Activated CD8-positive, alpha-beta T cell treated with anti-CD3 and anti-CD28 coated beads for 36 hours (primary cell): ENCODE measurements at regions not wholly inside any gene's neighbourhood (a gene's known extent, or its start where the extent isn't known, plus 50 kb on each side); places are given as distances from the start of the nearest gene placed in this dataset.

Source experiments
- ATAC-seq: fragments of 200-7000 bp; cut with Tn5 transposase; one replicate; pipeline ENCODE4 v1.10.0; 2021; ENCODE audit warnings: mild to moderate bottlenecking, moderate library complexity
- CTCF ChIA-PET: fragments of 350-600 bp; sonication (Branson Sonifier 250); formaldehyde crosslinking; loops from one replicate; lab custom pipeline; 2021; ENCODE audit warnings: antibody characterized with exemption; lab: Charles Lee
- POLR2A ChIA-PET: fragments of 350-600 bp; sonication (Branson Sonifier 250); formaldehyde crosslinking; loops from one replicate; lab custom pipeline; 2021; ENCODE audit warnings: antibody characterized with exemption; lab: Charles Lee
- DNase-seq: peaks from one replicate; pipeline ENCODE4 v3.0.0-alpha.2; 2020
- H3K27ac Mint-ChIP-seq: one replicate; pipeline ENCODE4 v1.8.0; 2021; ENCODE audit warnings: mild to moderate bottlenecking, mixed read lengths
- H3K27me3 Mint-ChIP-seq: one replicate; pipeline ENCODE4 v1.8.0; 2021; ENCODE audit warnings: mixed read lengths
- H3K36me3 Mint-ChIP-seq: one replicate; pipeline ENCODE4 v1.8.0; 2021; ENCODE audit warnings: low read depth, mixed read lengths
- H3K4me1 Mint-ChIP-seq: one replicate; pipeline ENCODE4 v1.8.0; 2021; ENCODE audit warnings: low read depth, mixed read lengths
- H3K4me3 Mint-ChIP-seq: one replicate; pipeline ENCODE4 v1.8.0; 2021; ENCODE audit warnings: mild to moderate bottlenecking, moderate library complexity, mixed read lengths
- H3K9me3 Mint-ChIP-seq: one replicate; pipeline ENCODE4 v1.8.0; 2021; ENCODE audit warnings: mixed read lengths
- CTCF ChIP-seq: fragments of 200-600 bp; IDR thresholded peaks from one replicate; pipeline ENCODE4 v1.8.0; 2022; ENCODE audit warnings: antibody characterized with exemption, mild to moderate bottlenecking
- intact Hi-C: fragments of 100-400 bp; cut with micrococcal nuclease; formaldehyde crosslinking; loops from one replicate; pipeline ENCODE4 v1.10.0; 2022

DNA sequence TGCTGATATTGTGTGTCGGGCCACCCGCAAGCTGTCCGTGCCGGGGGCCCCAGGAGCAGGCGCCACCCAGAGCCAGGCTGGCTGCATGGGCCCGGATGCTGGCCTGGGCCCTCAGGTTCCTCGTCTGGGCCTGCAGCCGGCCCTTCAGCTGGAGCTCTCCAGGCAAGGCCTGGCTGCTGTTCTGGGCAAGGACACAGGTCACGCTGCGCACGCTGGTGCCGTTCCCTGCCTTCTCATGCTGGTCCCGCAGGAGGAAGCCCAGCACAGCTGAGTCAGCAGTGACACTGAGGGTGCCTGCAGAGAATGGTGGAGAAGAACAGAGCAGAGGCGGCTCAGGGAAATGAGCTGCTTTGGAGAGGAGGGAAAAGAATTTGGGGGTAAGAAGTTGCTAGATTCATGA lies 79.9 kb downstream of the RMI2 start:
- H3K27ac Mint-ChIP-seq: no peak overlapping the region
- no peak overlapping the region for H3K4me3 Mint-ChIP-seq
- ATAC-seq (no peak), DNase-seq (no peak)
- H3K4me1 Mint-ChIP-seq: no peaks in the 10 kb centered on the region
- no peaks in the 10 kb centered on the region for H3K36me3 Mint-ChIP-seq
- intact Hi-C loops: no loop called here
- H3K9me3 Mint-ChIP-seq: no peaks in the 10 kb centered on the region
- ChIA-PET POLR2A (interaction anchor here (0.6 kb wide), 1 partner anchor 242 kb away, joined by 3 read pairs; no protein-coding TSS in a partner anchor), CTCF (interaction anchor here (0.9 to 1.5 kb wide), 4 partner anchors 17 to 461 kb away, joined by 3 to 7 read pairs (median 6); no protein-coding TSS in a partner anchor)
- no peak for TF ChIP-seq CTCF
- H3K27me3 Mint-ChIP-seq: no peaks in the 10 kb centered on the region

DNA sequence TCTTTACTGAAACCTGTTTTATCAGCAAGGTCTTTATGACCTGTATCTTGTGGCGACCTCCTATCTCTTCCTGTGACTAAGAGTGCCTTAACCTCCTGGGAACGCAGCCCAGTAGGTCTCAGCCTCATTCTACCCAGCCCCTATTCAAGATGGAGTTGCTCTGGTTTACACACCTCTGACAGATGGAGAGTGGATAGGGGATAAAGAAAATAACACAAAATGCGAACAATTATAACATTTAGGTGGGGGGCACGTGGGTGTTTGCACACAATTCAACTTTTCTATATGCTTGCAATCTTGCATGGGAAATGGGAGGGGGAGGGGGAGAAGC lies 83.3 kb downstream of the RMI2 start:
- CTCF ChIA-PET: no interaction called here
- no peak overlapping the region for H3K4me3 Mint-ChIP-seq

GRCh38 chr16:11429123-11429522 lies 83.9 kb downstream of the RMI2 start:
- DNase-seq (no peak), ATAC-seq (no peak)
- ChIA-PET CTCF (no interaction called here), POLR2A (no interaction called here)
- Mint-ChIP-seq H3K27me3 (no peaks in the 10 kb centered on the region), H3K4me1 (no peaks in the 10 kb centered on the region), H3K27ac (no peak overlapping the region), H3K4me3 (no peak overlapping the region), H3K36me3 (no peaks in the 10 kb centered on the region), H3K9me3 (no peaks in the 10 kb centered on the region)
- TF ChIP-seq CTCF: no peak
- intact Hi-C loops: no loop called here

More for the DNA sequence above, 83.3 kb downstream of the RMI2 start:
- ATAC-seq (no peak), DNase-seq (no peak)
- no peak for TF ChIP-seq CTCF
- Mint-ChIP-seq H3K4me1 (no peaks in the 10 kb centered on the region), H3K36me3 (no peaks in the 10 kb centered on the region), H3K27me3 (no peaks in the 10 kb centered on the region), H3K9me3 (no peaks in the 10 kb centered on the region), H3K27ac (no peak overlapping the region)
- intact Hi-C loops: no loop called here
- POLR2A ChIA-PET: no interaction called here

DNA sequence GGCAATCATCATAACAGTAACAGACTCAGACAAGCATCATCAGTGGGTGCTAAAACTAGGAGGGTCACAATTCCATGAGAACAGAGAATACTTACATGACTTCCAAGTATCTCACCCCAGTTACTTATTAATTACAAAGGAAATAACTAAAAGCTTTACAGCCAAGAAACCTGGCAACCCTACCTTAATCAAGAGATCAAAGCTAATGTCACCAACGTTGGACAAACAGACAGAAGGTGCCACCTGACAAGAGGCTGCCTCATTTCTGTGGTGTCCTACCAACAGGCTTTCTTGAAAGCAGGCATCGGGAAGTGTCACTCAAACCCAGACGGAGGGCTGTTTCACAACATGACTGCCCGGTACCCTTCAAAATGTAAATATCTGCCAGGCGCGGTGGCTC lies 84.6 kb downstream of the RMI2 start:
- intact Hi-C loops: no loop called here
- Mint-ChIP-seq H3K36me3 (no peaks in the 10 kb centered on the region), H3K4me1 (no peaks in the 10 kb centered on the region), H3K4me3 (no peak overlapping the region), H3K27ac (no peak overlapping the region), H3K27me3 (no peaks in the 10 kb centered on the region), H3K9me3 (no peaks in the 10 kb centered on the region)
- no peak for ATAC-seq
- ChIA-PET CTCF (no interaction called here), POLR2A (no interaction called here)
- TF ChIP-seq CTCF: no peak
- DNase-seq: no peak

- intact Hi-C loops: no loop called here
- ChIA-PET CTCF (interaction anchor here (3.3 kb wide), 1 partner anchor 23 kb away, joined by 19 read pairs; no protein-coding TSS in a partner anchor), POLR2A (interaction anchor here (0.7 kb wide), 1 partner anchor 51 kb away, joined by 3 read pairs; no protein-coding TSS in a partner anchor)
- H3K27ac Mint-ChIP-seq: no peak overlapping the region
- H3K9me3 Mint-ChIP-seq: no peaks in the 10 kb centered on the region
- ATAC-seq: no peak
- H3K27me3 Mint-ChIP-seq: no peaks in the 10 kb centered on the region
- no peak for TF ChIP-seq CTCF
- no peak overlapping the region for H3K4me3 Mint-ChIP-seq
- no peaks in the 10 kb centered on the region for H3K36me3 Mint-ChIP-seq
- no peak for DNase-seq
- no peaks in the 10 kb centered on the region for H3K4me1 Mint-ChIP-seq
Measured at GRCh38 chr16:11430601-11431317, 85.5 kb downstream of the RMI2 start.
